Heart right ventricle (tissue), 16 donors: ENCODE measurements at regions not wholly inside any gene's neighbourhood (a gene's known extent, or its start where the extent isn't known, plus 50 kb on each side); places are given as distances from the start of the nearest gene placed in this dataset.

Source experiments
- ATAC-seq, 8 donors: fragments of 200-7000 bp; cut with Tn5 transposase; one replicate each; pipeline ENCODE4 v1.9.1; 2020; ENCODE audit warnings: mild to moderate bottlenecking in 8 of 8, moderate library complexity in 8 of 8, moderate number of reproducible peaks in 1 of 8
- DNase-seq, 2 donors: peaks; one replicate each; pipeline ENCODE4 v3.0.0-alpha.2; 2020
- H3K27ac ChIP-seq, 10 donors: fragments of 200-600 bp; sonication (generic) in 2 of 10; one replicate each; pipeline versions ENCODE4 v1.5.0 to v1.8.0; 2020 to 2022; ENCODE audit warnings: mild to moderate bottlenecking in 3 of 10
- H3K27me3 ChIP-seq, 7 donors: fragments of 200-600 bp; one replicate each; pipeline ENCODE4 v1.8.0; 2021 to 2022; ENCODE audit warnings: mild to moderate bottlenecking in 2 of 7
- H3K36me3 ChIP-seq, 9 donors: fragments of 200-600 bp; sonication (generic) in 1 of 9; one replicate each; pipeline versions ENCODE4 v1.5.0 to v1.8.0; 2020 to 2022; ENCODE audit warnings: mild to moderate bottlenecking in 2 of 9
- H3K4me1 ChIP-seq, 9 donors: fragments of 200-600 bp; sonication (generic) in 1 of 9; one replicate each; pipeline versions ENCODE4 v1.5.0 to v1.8.0; 2020 to 2022; ENCODE audit warnings: mild to moderate bottlenecking in 4 of 9
- H3K4me3 ChIP-seq, 10 donors: fragments of 200-600 bp; sonication (generic) in 2 of 10; one replicate each; pipeline versions ENCODE4 v1.5.0 to v1.8.0; 2020 to 2022; ENCODE audit warnings: mild to moderate bottlenecking in 7 of 10, moderate library complexity in 2 of 10
- H3K9me3 ChIP-seq, 11 donors: fragments of 200-600 bp in 10 of 11; sonication (generic) in 2 of 11; one replicate each; pipeline versions ENCODE4 v1.5.0 to v1.8.0; 2013 to 2022; ENCODE audit warnings: mild to moderate bottlenecking in 2 of 11, control low read depth in 1 of 11, moderate library complexity in 1 of 11
- CTCF ChIP-seq, 9 donors: fragments of 200-600 bp; sonication (generic) in 2 of 9; IDR thresholded peaks; one replicate each; pipeline versions ENCODE4 v1.5.0 to v1.8.0; 2021 to 2022; ENCODE audit warnings: antibody characterized with exemption in 9 of 9, mild to moderate bottlenecking in 5 of 9, moderate library complexity in 1 of 9
- WGBS, 2 donors: extraction: QIAGEN DNeasy Blood & Tissue Kit; methylation state at CpG; one replicate each; pipeline ENCODE4 v1.1.7; 2013; ENCODE audit warnings: inconsistent platforms in 1 of 2; 5-methylcytosine and 5-hydroxymethylcytosine counted together
- intact Hi-C, 10 donors: fragments of 100-400 bp; cut with DNase I; formaldehyde crosslinking; loops; one replicate each; pipeline versions ENCODE4 v1.11.1 to v1.14.2; 2022
- donor health status: Arrhythmogenic right ventricular cardiomyopathy.
- donor health status: ischemic (EF 13 %, LVEDD 7.1; RV severe dilation, severe dysfunction).
- donor health status: healthy with polysubstance abuse.
- donor health status: DM: no; HTN: yes; CAD: no.
- donor health status: DM: no; HTN: no; CAD: no.
- donor health status: ischemic (EF 25% LVEDD 6.9; RV normal size, moderate dysfunction).
- donor health status: ischemic (EF 25% LVEDD 5.7; RV mildly dilated, moderate dysfunction).
- donor health status: healthy.
- donor health status: DM: yes; HTN: yes; CAD: no.
- donor health status: Ischemic cardiomyopathy.
- donor health status: ischemic (EF 35%, LVEDD 5.7; RV mildly dilated, moderate dysfunction).
- donor health status: nonischemic (EF 11% LVEDD 7.7; RV severe dilation, severe dysfunction).
- donor health status: DM: yes; HTN: yes; CAD: no.
- donor health status: PGD.
- donor health status: ischemic (EF 29% LVEDD 5.4; RV normal size, mild dysfunction).
- donor health status: nonischemic (EF 23%, LVEDD 6.1; RV moderate dilation, normal function).

GRCh38 chr2:65486802-65487201 lies 54.4 kb upstream of the SPRED2 start:
- Histone ChIP-seq H3K4me3 (no peak overlapping the region), H3K4me1 (no peaks in the 10 kb centered on the region), H3K27me3 (no peaks in the 10 kb centered on the region), H3K36me3 (no peaks in the 10 kb centered on the region), H3K9me3 (peaks cover 0 to 22% (median 0%) of the 10 kb centered on the region in 11 donors), H3K27ac (no peak overlapping the region)
- intact Hi-C loops: no loop called here
- no peak for TF ChIP-seq CTCF (IDR thresholded peaks at IDR 0.05)
- ATAC-seq (no peak), DNase-seq (no peak)
- WGBS, 2 donors: 96 to 97% methylated on average over 4 of the region's 4 CpGs

DNA sequence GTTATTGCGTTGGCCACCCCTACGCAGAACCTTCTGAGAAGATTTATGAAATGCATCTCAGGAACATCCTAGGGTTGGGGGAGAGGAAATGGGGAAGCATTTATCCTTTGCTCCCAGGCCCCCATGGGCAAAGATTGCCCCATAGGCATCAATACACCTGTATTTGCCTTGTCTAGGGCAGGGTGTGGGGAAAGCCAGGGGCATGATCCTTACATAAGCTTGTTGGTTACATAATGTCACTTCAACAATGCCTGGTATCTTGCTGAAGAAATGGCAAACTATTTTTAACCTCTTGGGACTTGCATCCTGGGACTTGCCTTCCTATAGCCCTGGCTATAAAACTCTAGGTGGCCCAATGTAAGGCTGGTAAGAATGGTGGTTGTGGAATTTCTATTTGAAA lies 53.9 kb upstream of the SPRED2 start:
- 97 to 98% methylated on average over 2 of the region's 2 CpGs for WGBS, 2 donors
- H3K27ac ChIP-seq: no peak overlapping the region
- no peak for TF ChIP-seq CTCF (IDR thresholded peaks at IDR 0.05)
- ATAC-seq (no peak), DNase-seq (no peak)
- no peak overlapping the region for H3K4me3 ChIP-seq
- no peaks in the 10 kb centered on the region for H3K4me1 ChIP-seq
- no peaks in the 10 kb centered on the region for H3K27me3 ChIP-seq
- H3K9me3 ChIP-seq: peaks cover 0 to 22% (median 0%) of the 10 kb centered on the region in 11 donors
- no peaks in the 10 kb centered on the region for H3K36me3 ChIP-seq
- intact Hi-C loops: no loop called here

- no peak for TF ChIP-seq CTCF (IDR thresholded peaks at IDR 0.05)
- no peak for DNase-seq
- 95% methylated on average over 5 of the region's 5 CpGs for WGBS, 2 donors
- no peak for ATAC-seq
- Histone ChIP-seq H3K4me3 (no peak overlapping the region), H3K36me3 (no peaks in the 10 kb centered on the region), H3K9me3 (peaks cover 0 to 22% (median 0%) of the 10 kb centered on the region in 11 donors), H3K27ac (no peak overlapping the region), H3K27me3 (no peaks in the 10 kb centered on the region), H3K4me1 (no peaks in the 10 kb centered on the region)
- intact Hi-C loops: no loop called here
These were observed 53.4 kb upstream of the SPRED2 start for GRCh38 chr2:65485839-65486238.

DNA sequence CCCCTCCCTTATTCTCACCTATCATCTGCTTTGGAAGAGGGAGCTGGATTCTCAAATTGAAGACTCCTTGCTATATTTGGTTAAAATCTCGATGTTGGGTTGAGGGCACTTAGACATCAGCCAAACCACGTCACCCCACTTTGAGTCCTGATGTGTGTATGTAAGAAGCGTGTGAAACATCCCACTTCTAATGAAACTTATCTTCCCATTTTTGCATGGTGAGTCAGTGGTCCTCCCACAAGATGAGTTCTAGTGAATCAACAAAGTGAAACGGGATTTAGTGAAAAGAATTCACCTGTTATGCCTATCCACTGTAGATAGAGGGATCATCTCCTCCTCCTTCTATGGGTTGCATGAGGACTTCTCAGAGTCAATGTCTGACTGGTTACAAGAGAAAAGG lies 51.4 kb upstream of the SPRED2 start:
- Histone ChIP-seq H3K4me3 (no peak overlapping the region), H3K36me3 (no peaks in the 10 kb centered on the region), H3K9me3 (peaks cover 0 to 16% (median 0%) of the 10 kb centered on the region in 11 donors), H3K27ac (no peak overlapping the region), H3K27me3 (no peaks in the 10 kb centered on the region), H3K4me1 (peaks cover 0 to 15% (median 7%) of the 10 kb centered on the region in 9 donors)
- no peak for TF ChIP-seq CTCF (IDR thresholded peaks at IDR 0.05)
- DNase-seq (no peak), ATAC-seq (no peak)
- WGBS, 2 donors: 85 to 86% methylated on average over 4 of the region's 4 CpGs
- intact Hi-C loops: no loop called here
